HG03520 (cell line): ENCODE measurements at regions not wholly inside any gene's neighbourhood (a gene's known extent, or its start where the extent isn't known, plus 50 kb on each side); places are given as distances from the start of the nearest gene placed in this dataset.
"Not testable (repeated sequence)": the region's sequence is repeated elsewhere in the genome, so short reads cannot be mapped to it uniquely, and the experiment has no call there.

Experiments
- ATAC-seq: cut with Tn5 transposase; IDR thresholded peaks from one replicate; pipeline ENCODE4 v1.9.1; 2021; ENCODE audit warnings: mild to moderate bottlenecking, moderate library complexity; ENCODE audit not compliant: unreplicated experiment

DNA sequence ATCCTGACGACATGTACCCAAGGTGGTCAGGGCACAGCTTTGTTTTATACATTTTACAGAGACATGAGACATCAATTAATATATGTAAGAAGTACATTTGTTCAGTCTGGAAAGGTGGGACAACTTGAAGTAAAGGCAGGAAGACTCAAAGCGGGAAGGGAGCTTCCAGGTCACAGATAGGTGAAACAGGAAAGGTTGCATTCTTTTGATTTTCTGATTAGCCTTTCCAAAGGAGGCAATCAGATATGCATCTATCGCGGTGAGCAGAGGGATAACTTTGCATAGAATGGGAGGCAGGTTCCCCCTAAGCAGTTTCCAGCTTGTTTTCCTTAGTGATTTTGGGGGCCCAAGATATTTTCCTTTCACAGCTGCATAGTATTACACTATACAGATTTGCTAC lies 358.4 kb downstream of the GLUD2 start:
- ATAC-seq = no peak

DNA sequence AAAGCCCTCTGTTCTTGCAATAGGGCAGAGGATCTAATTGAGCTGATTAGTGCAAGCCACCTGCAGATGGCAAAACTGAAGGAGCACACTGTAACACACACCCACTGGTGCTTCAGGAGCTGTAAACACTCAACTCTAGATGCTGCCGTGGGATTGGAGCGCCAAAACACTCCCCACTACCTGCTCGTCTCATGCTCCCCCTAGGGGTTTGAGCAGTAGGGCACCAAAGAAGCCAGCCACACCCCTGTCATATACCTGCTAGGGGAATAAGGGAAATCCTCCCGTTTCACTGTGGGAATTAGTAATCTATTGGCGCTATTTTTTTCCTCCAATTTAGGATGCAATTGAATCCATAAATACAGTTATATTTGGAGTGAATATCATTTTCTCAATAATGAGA lies 360.2 kb downstream of the GLUD2 start:
- no peak for ATAC-seq

DNA sequence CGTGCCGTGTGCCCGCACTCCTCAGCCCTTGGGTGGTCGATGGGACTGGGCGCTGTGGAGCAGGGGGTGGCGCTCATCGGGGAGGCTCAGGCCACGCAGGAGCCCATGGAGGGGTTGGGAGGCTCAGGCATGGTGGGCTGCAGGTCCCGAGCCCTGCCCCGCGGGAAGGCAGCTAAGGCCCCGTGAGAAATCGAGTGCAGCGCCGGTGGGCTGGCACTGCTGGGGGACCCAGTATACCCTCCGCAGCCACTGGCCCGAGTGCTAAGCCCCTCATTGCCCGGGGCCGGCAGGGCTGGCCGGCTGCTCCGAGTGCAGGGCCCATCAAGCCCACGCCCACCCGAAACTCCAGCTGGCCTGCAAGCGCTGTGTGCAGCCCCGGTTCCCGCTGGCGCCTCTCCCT lies 384.1 kb downstream of the GLUD2 start:
- ATAC-seq = not testable (repeated sequence)

DNA sequence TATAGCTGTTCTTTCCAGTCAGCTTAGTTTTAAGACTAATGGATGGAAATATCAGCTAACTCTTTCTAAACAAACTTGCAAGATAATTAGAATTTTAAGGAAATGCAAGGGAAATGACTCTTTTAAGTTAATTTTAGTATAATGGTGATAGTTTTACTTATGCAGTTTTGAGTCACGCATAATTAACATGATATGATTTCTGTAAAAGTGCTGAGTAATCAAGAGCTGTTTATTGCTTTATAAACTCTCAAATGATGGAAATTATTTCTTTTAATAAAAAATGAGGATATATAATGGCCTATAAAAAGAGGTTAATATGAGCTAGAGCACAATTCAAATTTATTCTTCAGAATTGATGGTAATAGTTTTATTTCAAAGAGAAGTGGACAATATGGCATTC lies 385.9 kb downstream of the GLUD2 start:
- no peak for ATAC-seq

DNA sequence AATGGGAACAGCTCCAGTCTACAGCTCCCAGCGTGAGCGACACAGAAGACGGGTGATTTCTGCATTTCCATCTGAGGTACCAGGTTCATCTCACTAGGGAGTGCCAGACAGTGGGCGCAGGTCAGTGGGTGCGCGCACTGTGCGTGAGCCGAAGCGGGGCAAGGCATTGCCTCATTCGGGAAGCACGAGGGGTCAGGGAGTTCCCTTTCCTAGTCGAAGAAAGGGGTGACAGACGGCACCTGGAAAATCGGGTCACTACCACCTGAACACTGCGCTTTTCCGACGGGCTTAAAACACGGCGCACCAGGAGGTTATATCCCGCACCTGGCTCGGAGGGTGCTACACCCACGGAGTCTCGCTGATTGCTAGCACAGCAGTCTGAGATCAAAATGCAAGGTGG lies 390.3 kb downstream of the GLUD2 start:
- ATAC-seq = not testable (repeated sequence)

DNA sequence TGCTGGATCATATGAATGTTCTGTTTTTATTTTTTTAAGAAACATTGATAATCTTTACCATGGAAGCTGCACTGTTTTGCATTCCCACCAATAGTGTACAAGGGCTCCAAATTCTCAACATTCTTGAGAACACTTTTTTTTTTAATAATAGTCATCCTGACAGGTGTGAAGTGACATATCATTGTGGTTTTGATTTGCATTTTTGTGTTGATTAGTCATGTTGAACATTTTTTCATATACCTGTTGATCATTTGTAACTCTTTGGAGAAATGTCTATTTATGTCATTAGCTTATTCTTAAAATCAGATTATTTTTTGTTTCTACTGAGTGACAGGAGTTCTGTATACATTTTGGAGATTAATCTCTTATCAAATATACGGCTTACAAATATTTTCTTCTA lies 408.5 kb downstream of the GLUD2 start:
- peak; percentile 54 for ATAC-seq

DNA sequence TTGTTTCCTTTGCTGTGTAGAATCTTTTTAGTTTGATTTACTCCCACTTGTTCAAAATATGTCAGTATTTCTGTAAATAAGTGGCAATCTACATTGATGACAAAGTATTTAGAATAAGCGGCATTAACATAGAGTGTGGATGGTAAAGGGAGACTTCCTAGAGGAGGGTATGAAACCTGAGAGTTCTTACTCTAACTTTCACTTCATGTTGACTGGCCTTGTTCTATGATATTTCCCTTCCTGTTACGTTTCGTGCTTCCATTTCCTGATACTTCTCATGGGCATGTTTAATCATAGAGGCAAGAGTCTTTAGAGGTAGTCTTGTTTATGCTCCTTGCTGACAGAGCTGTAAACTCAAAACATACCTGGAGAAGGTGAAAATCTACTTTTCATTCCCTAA lies 408.9 kb downstream of the GLUD2 start:
- ATAC-seq = peak; percentile 81

DNA sequence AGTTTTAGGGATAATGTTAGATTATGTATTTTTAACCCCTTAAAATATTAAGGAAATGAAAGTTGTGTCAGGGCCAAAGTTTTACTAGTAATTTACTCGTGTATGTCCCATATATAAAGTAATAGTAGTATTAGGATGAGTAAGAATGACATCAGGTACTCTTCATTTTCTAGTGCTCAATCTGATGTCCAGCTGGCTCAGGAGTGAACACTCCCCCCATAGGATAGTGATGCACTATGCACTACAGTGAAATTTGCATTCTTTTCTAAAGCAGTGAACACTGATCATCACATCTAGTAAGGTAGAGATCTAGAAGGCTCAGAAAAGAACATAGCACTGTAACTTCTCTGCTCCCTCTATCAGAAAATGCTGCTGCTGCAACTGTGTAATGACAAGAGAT lies 409.7 kb downstream of the GLUD2 start:
- peak; percentile 49 for ATAC-seq

DNA sequence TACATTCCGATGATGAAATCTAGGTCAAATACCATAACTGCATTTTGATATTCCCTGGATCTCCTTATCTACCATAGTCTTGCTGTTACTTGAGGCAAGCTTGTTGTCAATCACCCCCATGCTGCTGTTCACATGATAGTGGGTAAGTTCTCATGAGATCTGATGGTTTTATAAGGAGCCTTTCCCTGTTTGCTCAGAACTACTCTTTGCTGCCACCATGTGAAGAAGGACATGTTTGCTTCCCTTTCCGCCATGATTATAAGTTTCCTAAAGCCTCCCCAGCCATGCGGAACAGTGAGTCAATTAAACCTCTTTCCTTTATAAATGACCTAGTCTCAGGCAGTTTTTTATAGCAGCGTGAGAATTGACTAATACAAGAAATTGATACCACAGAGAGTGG lies 432.0 kb downstream of the GLUD2 start:
- no peak for ATAC-seq

DNA sequence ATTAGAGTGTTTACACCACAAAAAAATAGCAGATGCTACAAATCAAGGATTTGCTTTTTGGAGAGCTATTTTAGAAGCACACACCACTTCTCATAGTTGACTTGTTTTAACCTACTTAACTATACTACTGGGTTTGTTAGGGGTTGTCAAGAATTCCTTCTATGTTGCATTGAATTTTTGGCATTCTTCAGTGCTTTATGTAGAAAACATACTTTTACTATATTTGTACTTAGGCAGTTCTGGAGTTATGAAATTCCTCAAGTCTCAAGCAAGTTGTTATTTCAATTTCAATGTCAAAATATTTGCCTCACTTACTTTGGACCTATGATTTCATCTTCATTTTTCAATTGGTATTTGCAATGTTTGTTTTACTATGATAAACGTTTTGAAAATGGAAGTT lies 449.6 kb downstream of the GLUD2 start:
- ATAC-seq = no peak

DNA sequence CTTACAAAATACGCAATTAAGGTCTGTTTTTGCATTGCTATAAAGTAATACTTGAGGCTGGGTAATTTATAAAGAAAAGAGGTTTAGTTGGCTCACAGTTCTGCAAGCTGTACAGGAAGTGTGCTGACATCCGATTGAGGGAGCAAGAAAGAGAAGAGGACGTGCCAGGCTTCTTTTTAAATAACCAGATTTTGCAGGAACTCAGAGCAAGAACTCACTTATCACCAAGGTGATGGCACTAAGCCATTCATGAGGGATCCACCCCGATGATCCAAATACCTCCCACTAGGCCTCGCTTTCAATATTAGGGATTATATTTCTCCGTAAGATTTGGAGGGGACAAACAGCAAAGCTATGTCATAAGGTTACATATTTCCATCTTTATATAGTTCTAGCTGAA lies 456.7 kb downstream of the GLUD2 start:
- ATAC-seq = no peak

DNA sequence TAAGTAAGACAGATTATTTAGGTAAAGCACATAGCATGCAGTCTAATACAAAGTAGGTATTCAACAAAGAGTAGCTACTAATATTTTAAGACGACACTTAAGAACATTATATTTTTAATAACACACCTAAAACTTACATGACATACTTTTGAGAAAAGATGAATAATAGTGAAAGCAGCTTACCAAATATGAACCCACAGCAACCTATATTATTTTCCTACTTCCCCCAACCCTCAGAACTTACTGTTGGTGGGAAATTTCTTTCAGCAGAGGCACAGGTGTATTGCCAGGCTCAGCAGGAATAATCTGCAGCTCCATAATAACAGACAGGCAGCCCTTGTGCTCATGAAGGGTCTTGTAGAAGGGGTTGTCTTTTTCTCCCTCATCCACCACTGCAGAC lies 498.9 kb downstream of the GLUD2 start:
- no peak for ATAC-seq

DNA sequence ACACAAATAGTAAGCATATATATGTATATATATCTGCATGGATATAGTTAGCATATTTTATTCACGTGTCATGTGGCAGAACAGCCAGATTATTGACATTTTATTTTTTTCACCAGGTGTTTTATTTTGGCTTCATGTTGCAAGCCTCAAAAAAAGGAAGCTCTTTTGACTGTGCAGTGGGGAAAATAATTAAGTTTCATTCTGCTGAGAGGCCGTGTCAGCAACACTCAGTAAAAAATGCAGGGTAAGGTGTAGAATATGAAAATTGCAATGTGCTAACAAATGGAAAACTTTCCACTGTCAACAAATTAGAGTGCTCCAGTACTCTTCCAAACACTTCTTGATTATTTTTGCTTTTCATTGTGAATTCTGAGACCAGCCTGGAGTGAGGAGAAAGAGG lies 511.5 kb downstream of the GLUD2 start:
- ATAC-seq = no peak

DNA sequence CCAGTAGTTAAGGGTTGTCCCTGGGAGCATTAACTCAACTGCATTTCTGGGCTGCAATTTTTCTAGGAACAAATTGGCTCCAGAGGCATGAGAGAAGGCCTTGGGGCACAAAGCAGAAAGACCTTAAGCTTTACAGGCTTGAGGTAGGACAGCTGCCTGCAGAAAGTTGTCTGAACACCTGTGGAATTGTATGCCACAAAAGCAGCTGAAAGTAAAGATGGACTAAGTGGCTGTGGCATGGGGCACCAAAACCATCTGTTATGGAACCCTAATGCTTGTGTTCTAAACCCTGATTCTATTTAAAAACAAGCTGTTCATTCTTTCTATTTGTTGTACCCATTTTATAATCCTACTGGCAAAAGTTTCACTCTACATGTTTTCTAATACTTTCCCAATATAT lies 515.2 kb downstream of the GLUD2 start:
- no peak for ATAC-seq

DNA sequence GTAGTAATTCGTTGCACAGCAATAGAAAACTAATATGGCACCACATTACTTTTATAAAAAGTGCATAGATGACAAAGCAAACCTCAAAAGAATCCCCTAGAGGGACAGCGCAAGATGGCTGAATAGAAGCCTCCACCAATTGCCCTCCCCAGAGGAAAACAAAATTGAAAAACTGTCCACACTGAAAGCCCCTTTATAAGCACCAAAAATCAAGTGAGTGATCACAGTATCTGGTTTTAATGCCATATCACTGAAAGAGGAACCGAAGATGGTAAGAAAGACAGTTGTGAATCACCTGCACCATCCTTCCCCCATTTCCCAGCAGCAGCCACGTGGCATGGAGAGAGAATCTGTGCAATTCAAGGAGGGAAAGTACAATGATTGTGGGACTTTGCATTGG lies 522.2 kb downstream of the GLUD2 start:
- peak; percentile 74 for ATAC-seq

DNA sequence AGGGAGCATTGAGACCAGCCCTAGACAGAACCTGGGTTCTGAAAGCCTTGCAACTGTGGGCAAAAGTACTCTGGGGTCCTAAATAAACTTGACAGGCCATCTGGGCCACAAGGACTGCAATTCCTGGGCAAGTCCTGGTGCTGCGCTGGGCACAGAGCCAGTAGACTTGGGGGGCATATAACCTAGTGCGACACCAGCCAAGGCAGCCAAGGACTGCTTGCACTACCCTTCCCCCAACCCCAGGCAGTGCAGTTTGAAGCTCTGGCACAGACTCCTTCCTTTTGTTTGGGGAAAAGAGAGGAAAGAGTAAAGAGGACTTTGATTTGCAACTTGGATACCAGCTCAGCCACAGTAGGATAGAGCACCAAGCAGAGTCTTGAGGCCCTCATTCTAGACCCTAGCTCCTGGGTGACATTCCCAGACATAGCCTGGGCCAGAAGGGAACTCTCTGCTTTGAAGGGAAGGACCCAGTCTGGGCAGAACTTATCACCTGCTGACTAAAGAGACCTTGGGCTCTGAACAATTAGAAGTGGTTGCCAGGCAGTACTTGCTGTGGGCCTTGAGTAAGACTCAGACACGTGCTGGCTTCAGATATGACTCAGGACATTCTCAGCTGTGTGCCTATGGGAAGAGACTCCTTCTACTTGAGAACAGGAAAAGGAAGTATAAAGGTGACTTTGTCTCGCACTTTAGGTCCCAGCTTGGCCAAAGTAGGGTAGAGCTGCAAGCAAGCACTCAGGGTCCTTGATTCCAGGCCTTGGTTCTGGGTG lies 522.8 kb downstream of the GLUD2 start:
- peak; percentile 63 for ATAC-seq

DNA sequence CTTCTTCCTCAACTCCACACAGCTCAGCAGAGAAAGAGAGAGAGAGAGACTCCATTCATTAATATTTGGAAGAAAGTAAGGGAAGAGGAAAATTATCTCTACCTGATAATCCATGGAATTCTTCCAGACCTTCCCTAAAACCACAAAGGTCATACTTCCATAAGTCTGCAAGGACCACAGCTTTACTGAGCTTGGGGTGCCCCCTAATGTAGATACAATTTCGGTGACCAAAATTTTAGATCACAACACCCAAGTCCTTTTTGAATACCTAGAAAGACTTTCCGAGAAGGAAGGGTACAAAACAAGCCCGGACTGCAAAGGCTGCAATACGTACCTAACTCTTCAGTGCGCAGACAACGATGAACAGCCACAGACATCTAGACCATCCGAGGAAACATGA lies 523.9 kb downstream of the GLUD2 start:
- ATAC-seq = no peak

DNA sequence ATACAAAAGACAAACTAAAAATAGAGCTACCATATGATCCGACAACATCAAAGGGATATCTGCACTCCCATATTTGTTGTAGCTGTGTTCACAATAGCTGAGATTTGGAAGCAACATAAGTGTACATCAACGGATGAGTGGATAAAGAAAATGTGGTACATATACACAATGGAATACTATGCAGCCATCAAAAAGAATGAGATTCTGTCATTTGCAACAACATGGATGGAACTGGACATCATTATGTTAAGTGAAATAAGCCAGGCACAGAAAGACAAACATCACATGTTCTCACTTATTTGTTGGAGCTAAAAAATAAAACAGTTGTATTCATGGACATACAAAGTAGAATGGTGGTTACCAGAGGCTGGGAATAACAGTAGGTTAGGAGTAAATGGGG lies 527.0 kb downstream of the GLUD2 start:
- not testable (repeated sequence) for ATAC-seq

DNA sequence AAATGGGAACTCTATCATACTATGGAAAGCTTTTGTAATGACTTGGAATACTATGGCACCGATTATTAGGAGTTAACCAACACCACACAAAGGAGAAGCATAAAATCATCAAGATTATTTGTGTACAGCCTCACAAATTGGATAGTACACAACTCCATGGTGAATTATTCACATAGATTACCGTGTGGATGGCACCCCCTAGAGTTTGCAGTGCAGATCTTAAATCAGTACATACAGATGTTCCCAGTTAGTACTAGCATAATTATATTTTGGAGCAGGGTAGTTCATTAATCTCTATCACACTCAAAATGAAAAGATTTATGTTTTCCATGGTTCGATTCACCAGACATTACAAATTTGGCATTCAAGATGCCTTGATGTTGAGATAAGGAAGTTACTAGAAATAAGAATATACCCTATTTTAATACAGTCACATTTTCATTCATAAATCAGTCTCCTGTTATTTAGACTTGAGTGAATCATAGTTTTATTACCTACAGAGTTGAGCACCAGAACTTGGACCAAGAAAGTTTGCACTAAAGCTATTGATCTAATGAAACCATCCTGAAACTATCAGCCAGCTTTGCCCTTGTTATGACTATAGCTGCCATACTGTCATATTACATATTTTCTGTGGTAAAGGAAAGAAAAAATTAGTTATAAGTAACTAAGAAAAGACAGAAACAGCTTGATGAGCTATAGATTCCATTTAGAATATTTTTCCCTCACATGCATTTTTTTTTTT lies 531.8 kb downstream of the GLUD2 start:
- peak; percentile 74 for ATAC-seq

DNA sequence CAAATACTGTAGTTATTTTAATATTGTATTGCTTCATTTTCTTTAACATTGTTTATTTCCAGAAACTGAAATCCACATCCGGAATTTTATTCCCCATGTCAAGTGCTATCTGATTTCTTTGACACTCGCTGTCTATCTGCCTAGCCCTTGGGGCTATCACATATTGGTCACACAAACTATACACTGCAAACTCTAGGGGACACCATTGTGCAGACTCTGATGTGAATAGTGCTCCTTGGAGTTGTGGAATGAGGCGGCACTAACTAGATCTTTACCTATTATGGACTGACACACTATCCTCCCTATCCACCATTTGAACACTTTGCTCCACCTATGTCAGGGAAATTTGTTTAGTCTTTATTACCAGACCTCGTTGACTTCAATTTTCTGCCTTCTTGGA lies 534.5 kb downstream of the GLUD2 start:
- ATAC-seq = no peak

DNA sequence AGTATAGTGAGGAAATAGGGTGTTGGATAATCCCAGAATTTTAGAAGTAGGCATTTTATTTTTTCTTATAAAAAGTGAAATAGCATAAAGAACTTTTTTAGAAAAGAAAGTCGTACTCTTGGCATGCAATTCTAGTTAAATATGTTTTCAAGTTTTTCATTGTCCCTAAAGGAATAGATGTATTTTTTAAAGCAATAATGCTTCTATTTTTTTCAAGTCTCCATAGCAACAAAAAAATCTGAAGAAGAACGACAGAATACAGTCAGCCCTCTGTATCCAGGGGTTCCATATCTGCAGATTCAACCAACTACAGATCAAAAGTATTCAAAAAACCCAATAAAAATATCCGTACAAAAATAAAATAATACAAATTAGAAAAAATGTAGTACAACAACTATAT lies 538.2 kb downstream of the GLUD2 start:
- no peak for ATAC-seq

DNA sequence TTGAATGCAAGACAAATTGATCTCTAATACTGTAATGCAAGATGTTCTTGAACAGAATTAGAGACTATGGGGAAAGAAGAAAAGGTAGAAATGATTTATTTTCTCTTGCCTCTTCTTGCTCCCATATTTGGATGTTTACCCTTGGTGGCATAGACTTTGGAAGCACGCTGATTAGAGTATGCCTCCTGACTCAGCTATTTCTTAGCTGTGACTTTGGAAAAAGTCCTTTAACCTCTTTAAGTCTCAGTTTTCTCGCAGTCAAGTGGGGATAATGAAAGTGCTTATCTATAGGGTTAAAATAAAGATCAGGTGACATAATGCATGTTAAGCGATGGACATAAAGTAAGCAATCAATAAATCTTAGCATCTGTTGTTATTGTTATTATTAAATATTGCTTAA lies 545.5 kb downstream of the GLUD2 start:
- no peak for ATAC-seq

DNA sequence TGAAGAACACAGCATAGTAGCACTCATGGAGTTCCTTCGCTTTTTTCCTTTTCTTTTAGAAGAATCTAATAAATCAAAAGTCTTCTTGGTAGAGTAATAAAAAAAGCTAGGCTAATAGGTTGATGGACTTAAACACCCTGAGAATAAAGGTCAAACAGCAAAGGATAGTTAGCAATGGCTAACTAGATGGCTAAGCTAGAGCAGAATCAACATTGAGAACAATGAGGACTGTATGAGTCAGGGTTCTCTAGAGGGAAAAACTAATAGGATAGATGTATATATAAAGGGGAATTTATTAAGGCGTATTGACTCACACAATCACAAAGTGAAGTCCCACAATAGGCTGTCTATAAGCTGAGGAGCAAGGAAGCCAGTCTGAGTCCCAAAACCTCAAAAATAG lies 550.9 kb downstream of the GLUD2 start:
- ATAC-seq = no peak
